Fibroblast of skin of back (primary cell): ENCODE measurements at regions not wholly inside any gene's neighbourhood (a gene's known extent, or its start where the extent isn't known, plus 50 kb on each side); places are given as distances from the start of the nearest gene placed in this dataset.
"Not testable (repeated sequence)": the region's sequence is repeated elsewhere in the genome, so short reads cannot be mapped to it uniquely, and the experiment has no call there.

Experiments
- DNase-seq: peaks from one replicate; pipeline ENCODE4 v3.0.0-alpha.2; 2013

GRCh38 chr20:22529150-22530019 lies 55.0 kb downstream of the FOXA2 start:
- DNase-seq = no peak

DNA sequence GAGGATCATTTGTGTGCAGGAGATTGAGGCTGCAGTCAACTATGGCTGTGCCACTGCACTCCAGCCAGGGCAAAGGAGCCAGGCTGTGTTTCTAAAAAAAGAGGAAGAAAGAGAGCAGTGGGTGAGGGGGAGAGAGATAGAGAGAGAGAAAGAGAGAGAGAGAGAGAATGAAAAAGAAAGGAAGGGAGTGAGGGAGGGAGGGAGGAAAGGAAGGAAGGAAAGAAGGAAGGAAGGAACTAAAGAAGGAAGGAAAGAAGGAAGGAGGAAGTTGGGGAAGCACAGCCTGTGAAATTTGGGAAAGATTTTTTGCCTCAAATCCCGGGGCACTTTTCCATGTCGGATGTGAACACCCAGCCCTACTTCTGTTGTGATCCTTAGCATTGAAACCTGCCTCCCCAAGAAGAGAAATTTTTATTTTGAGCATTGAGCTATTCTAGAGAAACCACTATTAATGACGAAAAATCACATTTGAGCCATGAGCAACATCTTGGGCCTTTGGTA lies 57.8 kb downstream of the FOXA2 start:
- DNase-seq = no peak

GRCh38 chr20:22525821-22526220 lies 58.6 kb downstream of the FOXA2 start:
- DNase-seq = no peak

GRCh38 chr20:22525069-22525820 lies 59.1 kb downstream of the FOXA2 start:
- DNase-seq = no peak

- DNase-seq = no peak
Observed at GRCh38 chr20:22524393-22525015, 59.9 kb downstream of the FOXA2 start.

GRCh38 chr20:22523499-22524392 lies 60.6 kb downstream of the FOXA2 start:
- DNase-seq = no peak

- no peak for DNase-seq
Observed at GRCh38 chr20:22523128-22523498, 61.3 kb downstream of the FOXA2 start.

- DNase-seq = no peak
Observed at GRCh38 chr20:22522701-22523100, 61.7 kb downstream of the FOXA2 start.

DNA sequence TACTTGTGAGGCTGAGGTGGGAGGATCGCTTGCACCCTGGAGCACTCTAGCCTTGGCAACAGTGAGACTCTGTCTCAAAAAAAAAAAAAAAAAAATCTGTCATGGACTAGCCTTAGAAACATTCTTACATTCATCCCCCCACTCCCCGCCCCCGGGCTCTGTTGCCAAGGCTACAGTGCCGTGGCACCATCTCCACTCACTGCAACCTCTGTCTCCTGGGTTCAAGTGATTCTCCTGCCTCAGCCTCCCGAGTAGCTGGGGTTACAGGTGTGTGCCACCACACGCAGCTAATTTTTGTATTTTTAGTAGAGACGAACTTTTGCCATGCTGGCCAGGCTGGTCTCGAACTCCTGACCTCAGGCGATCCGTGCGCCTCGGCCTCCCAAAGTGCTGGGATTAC lies 62.4 kb downstream of the FOXA2 start:
- DNase-seq = not testable (repeated sequence)

- no peak for DNase-seq
Observed at GRCh38 chr20:22520381-22520780, 64.0 kb downstream of the FOXA2 start.

DNA sequence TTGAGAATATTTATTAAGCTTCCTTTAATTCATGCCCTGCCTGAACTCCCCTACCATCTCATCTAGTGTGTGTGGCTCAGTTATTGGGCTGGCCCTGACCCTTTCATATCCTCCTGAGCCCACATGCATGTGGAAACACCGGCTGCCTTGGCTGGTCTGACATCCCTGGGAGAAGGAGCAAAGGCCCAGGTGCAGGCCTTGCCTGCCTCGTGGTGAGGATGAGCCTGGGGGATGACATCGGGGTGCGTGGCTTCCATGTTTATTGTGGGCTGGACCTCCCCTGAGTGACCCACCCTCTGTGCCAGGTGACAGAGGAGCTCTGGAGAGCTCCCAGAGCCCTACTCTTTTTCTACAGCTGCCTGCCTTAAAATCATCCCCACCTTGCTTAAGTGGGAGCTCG lies 69.1 kb downstream of the FOXA2 start:
- no peak for DNase-seq

DNA sequence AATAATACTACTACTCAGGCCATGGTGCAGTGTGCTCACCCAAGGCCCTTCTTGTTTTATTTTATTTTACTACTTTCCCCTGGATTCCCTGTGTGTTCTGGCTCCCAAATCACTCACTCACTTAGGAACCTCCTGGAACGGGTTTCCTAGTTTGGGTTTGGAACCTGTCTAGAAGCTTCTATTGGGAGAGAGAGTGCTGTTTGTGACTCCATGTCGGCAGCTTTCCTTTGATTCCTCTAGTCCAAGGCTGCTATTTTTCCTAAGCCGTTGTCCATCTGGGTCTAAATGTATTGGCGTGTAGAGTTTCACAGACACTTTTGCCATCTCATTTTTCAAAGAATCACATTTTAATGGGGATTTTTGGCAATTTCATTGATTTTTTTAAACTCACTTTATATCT lies 70.8 kb downstream of the FOXA2 start:
- no peak for DNase-seq

DNA sequence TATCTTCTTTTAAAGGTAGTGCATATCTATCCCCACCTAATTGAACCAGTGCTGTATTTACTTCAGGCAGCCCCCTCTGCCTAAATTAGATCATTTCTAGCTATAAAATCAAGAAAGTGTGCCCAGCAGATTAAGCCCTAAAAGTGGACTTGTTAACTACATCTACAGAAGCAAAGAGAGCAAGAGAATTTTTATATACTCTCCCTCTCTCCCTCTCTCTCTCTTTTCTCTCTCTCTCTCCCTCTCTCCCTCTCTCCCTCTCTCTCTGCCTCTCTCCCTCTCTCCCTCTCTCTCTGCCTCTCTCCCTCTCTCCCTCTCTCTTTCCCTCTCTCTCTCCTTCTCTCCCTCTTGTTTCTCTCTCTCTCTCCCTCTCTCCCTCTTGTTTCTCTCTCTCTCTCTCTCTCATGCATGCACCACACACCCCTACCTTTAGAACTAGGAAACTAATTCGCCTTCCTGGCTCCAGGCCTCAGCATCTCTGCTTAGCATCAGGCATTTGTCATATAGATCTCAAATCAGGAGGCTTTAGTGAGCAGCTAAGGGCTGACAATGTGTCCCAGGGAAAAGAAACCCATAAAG lies 71.4 kb downstream of the FOXA2 start:
- no peak for DNase-seq

GRCh38 chr20:22511943-22512910 lies 72.1 kb downstream of the FOXA2 start:
- no peak for DNase-seq

- no peak for DNase-seq
Observed at GRCh38 chr20:22509843-22510147, 74.6 kb downstream of the FOXA2 start.

DNA sequence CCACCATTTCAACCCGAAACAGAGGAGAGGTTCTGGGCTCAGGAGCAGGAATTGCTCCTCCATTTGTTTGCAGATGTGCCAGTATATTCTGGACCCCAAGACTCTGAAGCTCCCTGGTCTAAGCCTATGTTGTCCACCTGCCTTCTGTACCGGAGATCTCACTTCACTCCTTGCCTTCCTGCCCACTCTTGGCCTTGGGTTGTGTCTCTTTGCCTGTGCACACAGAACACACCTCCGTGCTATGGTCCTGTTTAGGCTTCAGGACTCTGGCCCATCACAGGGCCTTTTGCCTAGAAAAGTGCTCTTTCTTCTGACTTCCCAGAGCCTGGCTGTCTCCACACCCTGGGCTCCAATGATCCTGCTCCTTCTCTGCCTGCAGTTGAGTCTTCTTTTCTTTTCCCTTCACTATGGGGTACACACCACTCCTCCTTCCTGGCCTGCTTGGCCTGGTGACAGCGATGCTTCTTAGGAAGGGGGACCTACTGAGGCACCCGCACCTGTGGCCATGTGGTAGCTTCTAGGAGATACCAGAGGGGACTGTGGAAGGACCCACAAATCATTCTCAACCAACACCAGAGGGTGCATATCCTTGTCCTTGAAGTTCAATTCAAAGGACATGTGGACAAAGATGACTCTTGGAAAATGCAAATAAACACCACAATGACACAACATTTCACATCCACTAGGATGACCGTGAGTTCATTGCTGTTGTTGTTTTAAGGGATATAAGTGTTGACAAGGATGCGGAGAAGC lies 75.1 kb downstream of the FOXA2 start:
- no peak for DNase-seq

- DNase-seq = no peak
Observed at GRCh38 chr20:22508426-22508825, 75.9 kb downstream of the FOXA2 start.

- no peak for DNase-seq
Observed at GRCh38 chr20:22507240-22507961, 77.0 kb downstream of the FOXA2 start.

- DNase-seq = no peak
Observed at GRCh38 chr20:22506827-22507226, 77.5 kb downstream of the FOXA2 start.
